ENCODE measurements at regions not wholly inside any gene's neighbourhood (a gene's known extent, or its start where the extent isn't known, plus 50 kb on each side); places are given as distances from the start of the nearest gene placed in this dataset.

DNA sequence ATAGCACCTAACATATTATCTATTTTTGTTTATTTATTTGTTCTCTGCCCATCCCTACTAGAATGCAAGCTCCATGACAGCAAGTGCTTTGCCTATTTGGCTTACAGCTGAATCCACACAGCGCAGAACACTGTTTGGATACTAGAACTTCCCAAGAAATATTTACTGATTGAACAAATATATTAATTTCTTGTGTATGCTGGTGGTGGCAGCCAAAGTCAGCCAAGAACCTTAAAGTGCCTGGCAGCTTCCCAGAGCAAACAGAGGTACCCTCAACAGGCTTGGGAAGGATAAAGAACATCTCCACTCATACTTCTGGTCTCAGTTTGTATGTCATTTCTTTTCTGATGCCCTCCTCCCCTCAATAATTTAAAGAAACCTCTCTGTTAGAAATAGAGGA lies 111.8 kb upstream of the SLC25A36 start:
- no peak for TF ChIP-seq POLR2AphosphoS5 (IDR thresholded peaks at IDR 0.05; ENCODE audit: low read depth, low read length)
- no peak for TF ChIP-seq JUND (IDR thresholded peaks at IDR 0.05)
- TF ChIP-seq, protein P1, sequence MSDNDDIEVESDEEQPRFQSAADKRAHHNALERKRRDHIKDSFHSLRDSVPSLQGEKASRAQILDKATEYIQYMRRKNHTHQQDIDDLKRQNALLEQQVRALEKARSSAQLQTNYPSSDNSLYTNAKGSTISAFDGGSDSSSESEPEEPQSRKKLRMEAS (IDR thresholded peaks at IDR 0.05; ENCODE audit: low read depth) = no peak
- TF ChIP-seq, protein P2, sequence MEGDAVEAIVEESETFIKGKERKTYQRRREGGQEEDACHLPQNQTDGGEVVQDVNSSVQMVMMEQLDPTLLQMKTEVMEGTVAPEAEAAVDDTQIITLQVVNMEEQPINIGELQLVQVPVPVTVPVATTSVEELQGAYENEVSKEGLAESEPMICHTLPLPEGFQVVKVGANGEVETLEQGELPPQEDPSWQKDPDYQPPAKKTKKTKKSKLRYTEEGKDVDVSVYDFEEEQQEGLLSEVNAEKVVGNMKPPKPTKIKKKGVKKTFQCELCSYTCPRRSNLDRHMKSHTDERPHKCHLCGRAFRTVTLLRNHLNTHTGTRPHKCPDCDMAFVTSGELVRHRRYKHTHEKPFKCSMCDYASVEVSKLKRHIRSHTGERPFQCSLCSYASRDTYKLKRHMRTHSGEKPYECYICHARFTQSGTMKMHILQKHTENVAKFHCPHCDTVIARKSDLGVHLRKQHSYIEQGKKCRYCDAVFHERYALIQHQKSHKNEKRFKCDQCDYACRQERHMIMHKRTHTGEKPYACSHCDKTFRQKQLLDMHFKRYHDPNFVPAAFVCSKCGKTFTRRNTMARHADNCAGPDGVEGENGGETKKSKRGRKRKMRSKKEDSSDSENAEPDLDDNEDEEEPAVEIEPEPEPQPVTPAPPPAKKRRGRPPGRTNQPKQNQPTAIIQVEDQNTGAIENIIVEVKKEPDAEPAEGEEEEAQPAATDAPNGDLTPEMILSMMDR (IDR thresholded peaks at IDR 0.05) = no peak
- TF ChIP-seq RXRA (IDR thresholded peaks at IDR 0.05; ENCODE audit: borderline replicate concordance, low read depth) = no peak
